Stimulated activated CD8-positive, alpha-beta memory T cell treated with anti-CD3 and anti-CD28 coated beads, Interleukin-12 subunit alpha, Interleukin-12 subunit beta, amount 100 ng/mL, for 24 hours (primary cell): ENCODE measurements at regions not wholly inside any gene's neighbourhood (a gene's known extent, or its start where the extent isn't known, plus 50 kb on each side); places are given as distances from the start of the nearest gene placed in this dataset.

ENCODE experiments used
- DNase-seq: peaks from one replicate; pipeline ENCODE4 v3.0.0-alpha.2; 2020; ENCODE audit errors: extremely low read depth

- no peak for DNase-seq
Measured at GRCh38 chr9:110143485-110143884, 64.5 kb downstream of the C9orf152 start.

GRCh38 chr9:110143950-110144545 lies 63.9 kb downstream of the C9orf152 start:
- no peak for DNase-seq

- DNase-seq, result no peak
Measured at GRCh38 chr9:110146373-110146772, 61.6 kb downstream of the C9orf152 start.

GRCh38 chr9:110148384-110148783 lies 59.6 kb downstream of the C9orf152 start:
- no peak for DNase-seq

- DNase-seq, result no peak
Measured at GRCh38 chr9:110148891-110149290, 59.1 kb downstream of the C9orf152 start.
